HCT116 (cell line): ENCODE measurements at regions not wholly inside any gene's neighbourhood (a gene's known extent, or its start where the extent isn't known, plus 50 kb on each side); places are given as distances from the start of the nearest gene placed in this dataset.

Experiments
- ATAC-seq: fragments of 200-7000 bp; cut with Tn5 transposase; 2 replicates; pipeline ENCODE4 v1.9.1; 2020; ENCODE audit warnings: mild to moderate bottlenecking, moderate library complexity
- BruUV-seq: library from RNA; stranded (reverse); fragments of 400-500 nt; replicated peaks from 2 replicates; lab custom pipeline; 2021; lab: Mats Ljungman, UMichigan
- CTCF ChIA-PET: fragments of 300-600 bp; sonication (Branson Sonifier 250); formaldehyde crosslinking; loops from one replicate; lab custom pipeline; 2021; ENCODE audit warnings: antibody characterized with exemption; lab: Charles Lee
- POLR2A ChIA-PET: fragments of 300-600, 350-600 bp; sonication (Branson Sonifier 250); formaldehyde crosslinking; loops from one replicate; lab custom pipeline; 2021; ENCODE audit warnings: antibody characterized with exemption; lab: Charles Lee
- RAD21 ChIA-PET, 2 experiments: fragments of 300-600 bp; sonication (Branson Sonifier 250); formaldehyde crosslinking; loops; one replicate each; lab custom pipeline; 2023; ENCODE audit warnings: low total read pairs in 2 of 2; ENCODE audit not compliant: uncharacterized antibody in 2 of 2, unreplicated experiment in 2 of 2, low non-redundant PET in 1 of 2; lab: Charles Lee
- DNase-seq: peaks from one replicate; pipeline ENCODE4 v3.0.0-alpha.2; 2010; ENCODE audit warnings: low read depth, low spot score
- H2AFZ ChIP-seq: fragments of 200-600 bp; shearing (Covaris generic), sonication (generic); 2 replicates; pipeline ENCODE4 v1.6.1; 2017; ENCODE audit warnings: low read depth, mixed run types, mixed read lengths, antibody characterized with exemption, low read length; ENCODE audit not compliant: poor library complexity, severe bottlenecking
- H3K27ac ChIP-seq: 2 replicates; pipeline ENCODE4 v1.5.1; 2012; ENCODE audit warnings: low read depth, low read length
- H3K27me3 ChIP-seq: fragments of 200-600 bp; sonication (generic); 2 replicates; pipeline ENCODE4 v1.6.1; 2016; ENCODE audit warnings: mixed run types, low read length, mixed read lengths; ENCODE audit not compliant: insufficient read depth
- H3K36me3 ChIP-seq, 2 experiments: fragments of 200-500 bp in 1 of 2; fragments of 200-600 bp in 1 of 2; sonication (Bioruptor generic) in 1 of 2; sonication (generic) in 1 of 2; 2 replicates each; pipeline versions ENCODE4 v1.5.1 to v1.6.1; 2014 to 2016; ENCODE audit warnings: low read length in 2 of 2, inconsistent platforms in 1 of 2, mixed read lengths in 1 of 2, mixed run types in 1 of 2; ENCODE audit not compliant: insufficient read depth in 2 of 2, control insufficient read depth in 1 of 2
- H3K4me1 ChIP-seq, 2 experiments: fragments of 200-600 bp in 1 of 2; sonication (generic) in 1 of 2; 2 replicates each; pipeline versions ENCODE4 v1.5.1 to v1.6.1; 2012 to 2017; ENCODE audit warnings: low read length in 2 of 2, inconsistent platforms in 1 of 2, mild to moderate bottlenecking in 1 of 2, mixed read lengths in 1 of 2, mixed run types in 1 of 2, moderate library complexity in 1 of 2; ENCODE audit not compliant: insufficient read depth in 2 of 2, control insufficient read depth in 1 of 2
- H3K4me2 ChIP-seq: fragments of 200-600 bp; sonication (generic); 2 replicates; pipeline ENCODE4 v1.6.1; 2017; ENCODE audit warnings: mixed run types, low read length, mixed read lengths
- H3K4me3 ChIP-seq, 2 experiments: fragments of 200-600 bp in 1 of 2; sonication (generic) in 1 of 2; replicated peaks in 1 of 2; 2 replicates each; pipeline ENCODE4 v1.5.1; 2011 to 2016; ENCODE audit warnings: low read length in 2 of 2, control low read depth in 1 of 2, low read depth in 1 of 2, mild to moderate bottlenecking in 1 of 2, mixed read lengths in 1 of 2, mixed run types in 1 of 2
- H3K79me2 ChIP-seq: fragments of 200-600 bp; sonication (generic); 2 replicates; pipeline ENCODE4 v1.6.1; 2017; ENCODE audit warnings: mild to moderate bottlenecking, mixed run types, low read length, moderate library complexity, mixed read lengths; ENCODE audit not compliant: insufficient read depth
- H3K9ac ChIP-seq: fragments of 200-600 bp; sonication (generic); 2 replicates; pipeline ENCODE4 v1.6.1; 2016; ENCODE audit warnings: low read length, mixed read lengths
- H3K9me2 ChIP-seq: fragments of 200-600 bp; sonication (generic), shearing (Covaris generic); 2 replicates; pipeline ENCODE4 v1.6.1; 2017; ENCODE audit warnings: mixed run types, mild to moderate bottlenecking, moderate library complexity; ENCODE audit not compliant: insufficient read depth
- H3K9me3 ChIP-seq, 2 experiments: fragments of 200-500 bp in 1 of 2; fragments of 200-600 bp in 1 of 2; sonication (Bioruptor generic) in 1 of 2; sonication (generic) in 1 of 2; 2 replicates each; pipeline ENCODE4 v1.6.1; 2014 to 2017; ENCODE audit warnings: low read length in 2 of 2, mixed read lengths in 2 of 2, inconsistent platforms in 1 of 2, low read depth in 1 of 2, mild to moderate bottlenecking in 1 of 2, mixed run types in 1 of 2, moderate library complexity in 1 of 2; ENCODE audit not compliant: control insufficient read depth in 1 of 2, insufficient read depth in 1 of 2
- H4K20me1 ChIP-seq: fragments of 200-600 bp; sonication (generic), shearing (Covaris generic); 2 replicates; pipeline ENCODE4 v1.6.1; 2017; ENCODE audit warnings: mixed run types, mild to moderate bottlenecking, moderate library complexity; ENCODE audit not compliant: insufficient read depth
- ATF3 ChIP-seq: IDR thresholded peaks from 2 replicates; pipeline ENCODE4 v1.6.1; 2012
- CEBPB ChIP-seq: IDR thresholded peaks from 2 replicates; pipeline ENCODE4 v1.6.1; 2012; ENCODE audit warnings: low read depth
- CTCF ChIP-seq, 3 experiments: fragments of 200-600 bp in 1 of 3; sonication (generic) in 1 of 3; IDR thresholded peaks in 2 of 3; conservative IDR thresholded peaks in 1 of 3; 2 replicates each; pipeline ENCODE4 v1.5.1; 2012 to 2017; ENCODE audit warnings: low read depth in 2 of 3, low read length in 2 of 3, antibody characterized with exemption in 1 of 3, borderline replicate concordance in 1 of 3, control low read depth in 1 of 3, mild to moderate bottlenecking in 1 of 3, mixed read lengths in 1 of 3, mixed run types in 1 of 3, moderate library complexity in 1 of 3; ENCODE audit not compliant: insufficient read depth in 1 of 3
- ELF1 ChIP-seq: IDR thresholded peaks from 2 replicates; pipeline ENCODE4 v1.6.1; 2012; ENCODE audit warnings: low read depth, borderline replicate concordance
- EZH2phosphoT487 ChIP-seq: fragments of 200-600 bp; IDR thresholded peaks from 2 replicates; pipeline ENCODE4 v1.6.1; 2018; ENCODE audit warnings: antibody characterized with exemption, borderline replicate concordance
- FOSL1 ChIP-seq: IDR thresholded peaks from 2 replicates; pipeline ENCODE4 v1.6.1; 2012; ENCODE audit warnings: low read depth
- POLR2A ChIP-seq: IDR thresholded peaks from 2 replicates; pipeline ENCODE4 v1.7.0; 2011; ENCODE audit warnings: borderline replicate concordance; ENCODE audit not compliant: insufficient read depth, insufficient read length; ENCODE audit errors: extremely low read depth
- POLR2AphosphoS5 ChIP-seq: IDR thresholded peaks from 2 replicates; pipeline ENCODE4 v1.6.1; 2011; ENCODE audit warnings: mild to moderate bottlenecking, low read depth, low read length, moderate library complexity
- TCF7L2 ChIP-seq: IDR thresholded peaks from 2 replicates; pipeline ENCODE4 v1.7.0; 2011; ENCODE audit warnings: borderline replicate concordance, inconsistent platforms; ENCODE audit not compliant: insufficient read depth, insufficient read length; ENCODE audit errors: extremely low read depth
- ZBTB33 ChIP-seq: IDR thresholded peaks from 2 replicates; pipeline ENCODE4 v1.6.1; 2011; ENCODE audit warnings: mild to moderate bottlenecking, low read length, moderate library complexity; ENCODE audit not compliant: insufficient replicate concordance; ENCODE audit errors: extremely low read depth
- ZFX ChIP-seq: fragments of 450-650 bp; IDR thresholded peaks from 2 replicates; pipeline ENCODE4 v1.6.1; 2017
- ZNF274 ChIP-seq: fragments of 200-500 bp; sonication (Bioruptor generic); IDR thresholded peaks from 2 replicates; pipeline ENCODE4 v1.6.1; 2014; ENCODE audit warnings: mild to moderate bottlenecking, low read depth, low read length, inconsistent platforms
- intact Hi-C: fragments of 100-400 bp; cut with micrococcal nuclease; formaldehyde crosslinking; loops from 2 replicates; pipeline ENCODE4 v1.10.0; 2022
- TF ChIP-seq, protein P1 (sequence below): IDR thresholded peaks from 2 replicates; pipeline ENCODE4 v1.6.1; 2012; ENCODE audit warnings: low read depth

GRCh38 chr5:29002481-29002880, 1964.1 kb upstream of the CDH9 start:
- BruUV-seq = no TSS peak
- no peaks in the 10 kb centered on the region for H3K9me2 ChIP-seq
- H3K4me3 ChIP-seq = no peak overlapping the region
- H4K20me1 ChIP-seq = no peaks in the 10 kb centered on the region
- intact Hi-C loops = no loop called here
- H3K4me1 ChIP-seq = no peaks in the 10 kb centered on the region
- DNase-seq = no peak
- ATAC-seq = no peak
- TF ChIP-seq FOSL1 (no peak), CEBPB (no peak)
- POLR2A ChIA-PET = no interaction called here
- H3K27me3 ChIP-seq = no peaks in the 10 kb centered on the region
- CTCF ChIA-PET = no interaction called here
- H2AFZ ChIP-seq = no peak overlapping the region
- peaks cover 10 to 24% of the 10 kb centered on the region in 2 experiments; a peak in 2 of 4 replicates for H3K9me3 ChIP-seq
- H3K36me3 ChIP-seq = no peaks in the 10 kb centered on the region
- H3K79me2 ChIP-seq = no peaks in the 10 kb centered on the region
- no peak overlapping the region for H3K9ac ChIP-seq
- H3K4me2 ChIP-seq = no peak overlapping the region
- H3K27ac ChIP-seq = no peak overlapping the region
- RAD21 ChIA-PET = no interaction called here

- Histone ChIP-seq H2AFZ (no peak overlapping the region), H3K4me1 (no peaks in the 10 kb centered on the region), H3K27ac (no peak overlapping the region), H4K20me1 (no peaks in the 10 kb centered on the region), H3K79me2 (no peaks in the 10 kb centered on the region), H3K9ac (no peak overlapping the region), H3K4me2 (no peak overlapping the region), H3K36me3 (no peaks in the 10 kb centered on the region), H3K9me3 (peaks cover 13 to 25% of the 10 kb centered on the region in 2 experiments; a peak in 2 of 4 replicates), H3K9me2 (no peaks in the 10 kb centered on the region), H3K4me3 (no peak overlapping the region), H3K27me3 (no peaks in the 10 kb centered on the region)
- BruUV-seq = no TSS peak
- ChIA-PET RAD21 (no interaction called here), POLR2A (no interaction called here), CTCF (no interaction called here)
- no peak for DNase-seq
- ATAC-seq = no peak
- intact Hi-C loops = no loop called here
- TF ChIP-seq ZBTB33 = no peak
- no peak for TF ChIP-seq ZFX
- no peak for TF ChIP-seq ZNF274
- no peak for TF ChIP-seq ATF3
- TF ChIP-seq POLR2AphosphoS5 = no peak
- TF ChIP-seq, protein P1, sequence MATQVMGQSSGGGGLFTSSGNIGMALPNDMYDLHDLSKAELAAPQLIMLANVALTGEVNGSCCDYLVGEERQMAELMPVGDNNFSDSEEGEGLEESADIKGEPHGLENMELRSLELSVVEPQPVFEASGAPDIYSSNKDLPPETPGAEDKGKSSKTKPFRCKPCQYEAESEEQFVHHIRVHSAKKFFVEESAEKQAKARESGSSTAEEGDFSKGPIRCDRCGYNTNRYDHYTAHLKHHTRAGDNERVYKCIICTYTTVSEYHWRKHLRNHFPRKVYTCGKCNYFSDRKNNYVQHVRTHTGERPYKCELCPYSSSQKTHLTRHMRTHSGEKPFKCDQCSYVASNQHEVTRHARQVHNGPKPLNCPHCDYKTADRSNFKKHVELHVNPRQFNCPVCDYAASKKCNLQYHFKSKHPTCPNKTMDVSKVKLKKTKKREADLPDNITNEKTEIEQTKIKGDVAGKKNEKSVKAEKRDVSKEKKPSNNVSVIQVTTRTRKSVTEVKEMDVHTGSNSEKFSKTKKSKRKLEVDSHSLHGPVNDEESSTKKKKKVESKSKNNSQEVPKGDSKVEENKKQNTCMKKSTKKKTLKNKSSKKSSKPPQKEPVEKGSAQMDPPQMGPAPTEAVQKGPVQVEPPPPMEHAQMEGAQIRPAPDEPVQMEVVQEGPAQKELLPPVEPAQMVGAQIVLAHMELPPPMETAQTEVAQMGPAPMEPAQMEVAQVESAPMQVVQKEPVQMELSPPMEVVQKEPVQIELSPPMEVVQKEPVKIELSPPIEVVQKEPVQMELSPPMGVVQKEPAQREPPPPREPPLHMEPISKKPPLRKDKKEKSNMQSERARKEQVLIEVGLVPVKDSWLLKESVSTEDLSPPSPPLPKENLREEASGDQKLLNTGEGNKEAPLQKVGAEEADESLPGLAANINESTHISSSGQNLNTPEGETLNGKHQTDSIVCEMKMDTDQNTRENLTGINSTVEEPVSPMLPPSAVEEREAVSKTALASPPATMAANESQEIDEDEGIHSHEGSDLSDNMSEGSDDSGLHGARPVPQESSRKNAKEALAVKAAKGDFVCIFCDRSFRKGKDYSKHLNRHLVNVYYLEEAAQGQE = no peak
- TF ChIP-seq CEBPB = no peak
- TF ChIP-seq CTCF (IDR thresholded peaks at IDR 0.05 in 2 of 3, conservative IDR thresholded peaks at IDR 0.05 in 1 of 3; ENCODE audit: borderline replicate concordance in 1 of 3, insufficient read depth in 1 of 3, low read depth in 2 of 3, low read length in 2 of 3) = no peak
- TF ChIP-seq EZH2phosphoT487 = no peak
- TF ChIP-seq POLR2A = no peak
- no peak for TF ChIP-seq TCF7L2
- TF ChIP-seq ELF1 = no peak
Measured at GRCh38 chr5:29001666-29002065, 1963.3 kb upstream of the CDH9 start.
